ENCODE measurements at regions not wholly inside any gene's neighbourhood (a gene's known extent, or its start where the extent isn't known, plus 50 kb on each side); places are given as distances from the start of the nearest gene placed in this dataset.

GRCh38 chr14:85079842-85080730 is 449.9 kb upstream of the FLRT2 start:
- Mint-ChIP-seq H3K36me3 (no peaks in the 10 kb centered on the region), H3K4me1 (no peaks in the 10 kb centered on the region), H3K27ac (no peak overlapping the region), H3K27me3 (ENCODE audit: low read depth in 3 of 3) (no peaks in the 10 kb centered on the region), H3K9me3 (peaks cover 0 to 10% (median 4%) of the 10 kb centered on the region in 7 donors), H3K4me3 (no peak overlapping the region)
- intact Hi-C loops (cut with micrococcal nuclease), result no loop called here
- whole genome bisulfite sequencing (ENCODE audit: insufficient coverage), result 67% methylated on average over 5 of the region's 6 CpGs
- DNase-seq, result no peak
- no peaks in the 10 kb centered on the region for H3K4me1 ChIP-seq (ENCODE audit: control insufficient read depth in 1 of 2, insufficient read depth in 2 of 2, low read length in 2 of 2)
- no peaks in the 10 kb centered on the region for H3K36me3 ChIP-seq (replicated peaks in 1 of 2; ENCODE audit: control insufficient read depth in 1 of 2, insufficient read depth in 2 of 2, low read length in 2 of 2)
- H3K4me2 ChIP-seq (replicated peaks; ENCODE audit: extremely low read depth, low read length, poor library complexity, severe bottlenecking), result no peak overlapping the region
- no peak overlapping the region for H3K9ac ChIP-seq (ENCODE audit: insufficient read depth, low read length, poor library complexity, severe bottlenecking)
- H3K27ac ChIP-seq (ENCODE audit: low read depth in 1 of 2, low read length in 2 of 2), result no peak overlapping the region
- H3K4me3 ChIP-seq (replicated peaks in 1 of 3; ENCODE audit: low read depth in 2 of 3, low read length in 3 of 3), result no peak overlapping the region
- peaks cover 0 to 6% of the 10 kb centered on the region in 2 donors for H3K9me3 ChIP-seq (replicated peaks in 1 of 2; ENCODE audit: control insufficient read depth in 1 of 2, insufficient read depth in 1 of 2, low read length in 2 of 2)
- no peak overlapping the region for H2AFZ ChIP-seq (ENCODE audit: insufficient read depth, low read depth, low read length, poor library complexity, severe bottlenecking)
- H3K79me2 ChIP-seq (ENCODE audit: insufficient read depth, low read length), result no peaks in the 10 kb centered on the region
- TF ChIP-seq CTCF (IDR thresholded peaks at IDR 0.05), result no peak
- no peaks in the 10 kb centered on the region for H4K20me1 ChIP-seq (ENCODE audit: insufficient read depth, low read length)
- H3K27me3 ChIP-seq (ENCODE audit: control insufficient read depth in 2 of 2, insufficient read depth in 2 of 2, low read length in 2 of 2), result no peaks in the 10 kb centered on the region

- no peaks in the 10 kb centered on the region for H3K4me1 ChIP-seq (ENCODE audit: control insufficient read depth in 1 of 2, insufficient read depth in 2 of 2, low read length in 2 of 2)
- H3K4me2 ChIP-seq (replicated peaks; ENCODE audit: extremely low read depth, low read length, poor library complexity, severe bottlenecking), result no peak overlapping the region
- H3K9ac ChIP-seq (ENCODE audit: insufficient read depth, low read length, poor library complexity, severe bottlenecking), result no peak overlapping the region
- intact Hi-C loops (cut with micrococcal nuclease), result no loop called here
- H3K9me3 ChIP-seq (replicated peaks in 1 of 2; ENCODE audit: control insufficient read depth in 1 of 2, insufficient read depth in 1 of 2, low read length in 2 of 2), result peaks cover 0 to 4% of the 10 kb centered on the region in 2 donors
- no peak for TF ChIP-seq CTCF (IDR thresholded peaks at IDR 0.05)
- WGBS (ENCODE audit: insufficient coverage), result no CpG with 5 or more reads among the region's 1 CpG
- no peak overlapping the region for H3K27ac ChIP-seq (ENCODE audit: low read depth in 1 of 2, low read length in 2 of 2)
- no peak overlapping the region for H3K27ac Mint-ChIP-seq
- H3K27me3 ChIP-seq (ENCODE audit: control insufficient read depth in 2 of 2, insufficient read depth in 2 of 2, low read length in 2 of 2), result no peaks in the 10 kb centered on the region
- H4K20me1 ChIP-seq (ENCODE audit: insufficient read depth, low read length), result no peaks in the 10 kb centered on the region
- no peak overlapping the region for H2AFZ ChIP-seq (ENCODE audit: insufficient read depth, low read depth, low read length, poor library complexity, severe bottlenecking)
- H3K27me3 Mint-ChIP-seq (ENCODE audit: low read depth in 3 of 3), result no peaks in the 10 kb centered on the region
- no peak overlapping the region for H3K4me3 ChIP-seq (replicated peaks in 1 of 3; ENCODE audit: low read depth in 2 of 3, low read length in 3 of 3)
- no peaks in the 10 kb centered on the region for H3K36me3 ChIP-seq (replicated peaks in 1 of 2; ENCODE audit: control insufficient read depth in 1 of 2, insufficient read depth in 2 of 2, low read length in 2 of 2)
- H3K4me1 Mint-ChIP-seq, result no peaks in the 10 kb centered on the region
- H3K4me3 Mint-ChIP-seq, result no peak overlapping the region
- no peaks in the 10 kb centered on the region for H3K79me2 ChIP-seq (ENCODE audit: insufficient read depth, low read length)
- H3K9me3 Mint-ChIP-seq, result peaks cover 0 to 7% (median 3%) of the 10 kb centered on the region in 7 donors
- H3K36me3 Mint-ChIP-seq, result no peaks in the 10 kb centered on the region
- no peak for DNase-seq
These were observed 445.6 kb upstream of the FLRT2 start for GRCh38 chr14:85084344-85084743.

Data from CD14-positive monocyte (primary cell).